Mucosa of rectum (tissue), 2 donors: ENCODE measurements at regions not wholly inside any gene's neighbourhood (a gene's known extent, or its start where the extent isn't known, plus 50 kb on each side); places are given as distances from the start of the nearest gene placed in this dataset.

ENCODE experiments used
- H3K27ac ChIP-seq, 2 donors: one replicate each; pipeline ENCODE4 v1.7.0; 2013; ENCODE audit warnings: inconsistent platforms in 2 of 2, low read depth in 2 of 2, low read length in 2 of 2
- H3K27me3 ChIP-seq, 2 donors: one replicate each; pipeline ENCODE4 v1.7.0; 2013; ENCODE audit warnings: low read length in 2 of 2; ENCODE audit not compliant: control insufficient read depth in 2 of 2, insufficient read depth in 2 of 2
- H3K36me3 ChIP-seq, 2 donors: one replicate each; pipeline ENCODE4 v1.7.0; 2013; ENCODE audit warnings: low read length in 2 of 2; ENCODE audit not compliant: control insufficient read depth in 2 of 2, insufficient read depth in 2 of 2
- H3K4me1 ChIP-seq, 2 donors: one replicate each; pipeline ENCODE4 v1.7.0; 2013; ENCODE audit warnings: low read length in 2 of 2, mild to moderate bottlenecking in 1 of 2; ENCODE audit not compliant: control insufficient read depth in 2 of 2, insufficient read depth in 2 of 2
- H3K4me3 ChIP-seq, 2 donors: one replicate each; pipeline ENCODE4 v1.7.0; 2013; ENCODE audit warnings: low read length in 2 of 2
- H3K9ac ChIP-seq, 2 donors: one replicate each; pipeline ENCODE4 v1.7.0; 2013; ENCODE audit warnings: low read length in 2 of 2, low read depth in 1 of 2, mild to moderate bottlenecking in 1 of 2
- H3K9me3 ChIP-seq, 2 donors: one replicate each; pipeline ENCODE4 v1.7.0; 2013; ENCODE audit warnings: low read length in 2 of 2; ENCODE audit not compliant: control insufficient read depth in 2 of 2
- donor health status: healthy.
- donor health status: Normal muscosa, but diverticular disease.

DNA sequence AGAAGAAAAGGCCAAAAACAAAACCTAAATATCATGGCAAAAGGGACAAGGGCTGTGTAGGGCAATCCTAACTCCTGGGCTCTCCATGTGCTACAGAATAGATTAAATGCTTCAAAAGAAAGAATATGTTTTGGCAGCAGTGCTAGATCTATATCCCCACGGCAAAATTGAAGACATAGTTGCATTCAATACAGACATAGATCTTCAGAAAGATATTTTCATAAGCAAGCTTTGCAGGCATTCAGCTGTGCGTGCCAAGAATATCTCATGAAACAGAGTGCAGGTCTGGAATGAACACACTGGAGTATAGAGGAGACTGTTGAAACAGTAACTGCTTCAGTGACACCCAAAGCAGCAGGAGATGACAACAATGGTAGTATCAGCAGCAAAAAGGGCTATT is 1476.9 kb downstream of the ARAP2 start:
- H3K9ac ChIP-seq, result no peak overlapping the region
- H3K27ac ChIP-seq, result no peak overlapping the region
- H3K9me3 ChIP-seq, result no peaks in the 10 kb centered on the region
- H3K4me1 ChIP-seq, result no peaks in the 10 kb centered on the region
- H3K27me3 ChIP-seq, result no peaks in the 10 kb centered on the region
- H3K4me3 ChIP-seq, result no peak overlapping the region
- H3K36me3 ChIP-seq, result no peaks in the 10 kb centered on the region

DNA sequence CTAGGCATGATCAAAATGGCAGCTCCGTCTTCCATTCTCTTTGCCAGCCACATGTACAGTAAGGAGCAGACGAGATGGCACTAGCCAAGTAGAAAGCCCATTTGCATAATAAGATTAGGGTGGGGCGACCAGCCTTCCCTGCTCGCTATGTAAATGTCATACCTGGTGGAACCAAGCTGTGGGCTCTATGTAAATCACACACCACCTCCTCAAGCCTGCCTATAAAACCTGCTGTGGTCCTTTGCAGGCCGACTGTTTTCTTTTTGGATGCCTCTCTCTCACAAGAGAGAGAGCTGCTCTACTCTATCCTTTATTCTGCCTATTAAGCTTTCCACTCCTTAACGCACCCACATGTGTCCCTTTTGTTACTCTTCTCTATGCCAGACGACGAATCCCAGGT is 1472.7 kb downstream of the ARAP2 start:
- no peaks in the 10 kb centered on the region for H3K36me3 ChIP-seq
- no peak overlapping the region for H3K4me3 ChIP-seq
- H3K9ac ChIP-seq, result no peak overlapping the region
- no peaks in the 10 kb centered on the region for H3K27me3 ChIP-seq
- H3K4me1 ChIP-seq, result no peaks in the 10 kb centered on the region
- H3K9me3 ChIP-seq, result no peaks in the 10 kb centered on the region
- H3K27ac ChIP-seq, result no peak overlapping the region

DNA sequence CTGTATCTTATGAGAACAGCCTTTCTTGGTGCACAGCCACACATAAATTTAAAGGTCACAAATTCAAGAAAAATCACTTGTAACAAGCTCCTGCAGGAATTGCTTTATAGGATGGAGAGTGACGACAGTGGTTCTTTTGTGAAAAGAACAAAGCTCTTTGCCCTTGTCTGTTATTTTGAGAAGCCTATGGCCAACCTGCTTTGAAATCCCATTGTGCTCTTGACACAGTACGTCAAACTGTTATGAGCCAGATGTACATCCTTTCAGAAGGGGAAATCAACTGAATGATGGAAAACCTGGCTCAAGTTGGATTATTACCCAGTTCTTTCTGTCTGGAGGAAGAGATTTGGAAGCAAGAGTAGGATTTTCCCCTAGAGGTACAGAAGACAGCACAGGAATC is 1454.2 kb downstream of the ARAP2 start:
- Histone ChIP-seq H3K27ac (no peak overlapping the region), H3K36me3 (no peaks in the 10 kb centered on the region), H3K4me1 (no peaks in the 10 kb centered on the region), H3K9me3 (no peaks in the 10 kb centered on the region), H3K4me3 (no peak overlapping the region), H3K9ac (no peak overlapping the region), H3K27me3 (no peaks in the 10 kb centered on the region)

DNA sequence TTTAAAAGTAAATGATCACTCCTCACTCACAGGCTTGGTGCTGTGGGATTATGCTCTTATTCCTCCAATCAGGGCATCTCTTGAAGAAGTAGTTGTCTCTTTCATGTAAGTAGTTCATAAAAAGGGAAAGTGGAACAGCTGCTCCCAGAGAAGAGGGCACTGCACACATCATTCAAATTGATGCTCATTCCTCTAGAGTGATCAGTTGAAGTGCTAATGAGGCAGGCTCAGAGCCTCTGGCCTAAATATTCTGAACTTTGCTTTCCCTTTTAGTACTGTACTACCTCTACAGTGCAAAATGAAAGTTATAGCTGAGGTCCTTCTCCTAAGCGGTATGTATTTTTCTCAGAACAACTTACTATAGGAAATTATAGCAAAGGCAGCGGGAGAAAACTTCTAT is 1453.1 kb downstream of the ARAP2 start:
- Histone ChIP-seq H3K27ac (no peak overlapping the region), H3K4me1 (no peaks in the 10 kb centered on the region), H3K36me3 (no peaks in the 10 kb centered on the region)

DNA sequence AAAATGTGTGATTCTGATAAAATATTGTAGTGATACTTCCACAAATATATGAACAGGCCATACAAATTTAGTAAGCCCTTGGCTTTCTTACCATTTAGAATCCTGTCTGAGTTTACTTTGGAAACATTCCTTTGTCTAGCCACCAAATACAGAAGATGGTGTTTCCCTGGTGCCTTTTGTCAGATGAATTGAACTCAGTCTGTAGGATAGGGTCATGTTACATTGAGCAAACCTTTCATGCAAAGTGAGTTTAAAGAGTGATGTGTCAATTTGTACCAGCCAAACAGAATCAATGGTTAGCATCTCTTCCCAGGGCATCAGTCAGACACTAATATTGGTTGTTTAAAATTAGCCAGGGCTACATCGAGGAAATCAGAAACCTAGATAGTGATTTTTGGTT is 1443.4 kb downstream of the ARAP2 start:
- Histone ChIP-seq H3K9ac (no peak overlapping the region), H3K27me3 (no peaks in the 10 kb centered on the region), H3K4me1 (no peaks in the 10 kb centered on the region)

More for the DNA sequence above, 1453.1 kb downstream of the ARAP2 start:
- Histone ChIP-seq H3K9me3 (no peaks in the 10 kb centered on the region), H3K9ac (no peak overlapping the region), H3K27me3 (no peaks in the 10 kb centered on the region), H3K4me3 (no peak overlapping the region)

DNA sequence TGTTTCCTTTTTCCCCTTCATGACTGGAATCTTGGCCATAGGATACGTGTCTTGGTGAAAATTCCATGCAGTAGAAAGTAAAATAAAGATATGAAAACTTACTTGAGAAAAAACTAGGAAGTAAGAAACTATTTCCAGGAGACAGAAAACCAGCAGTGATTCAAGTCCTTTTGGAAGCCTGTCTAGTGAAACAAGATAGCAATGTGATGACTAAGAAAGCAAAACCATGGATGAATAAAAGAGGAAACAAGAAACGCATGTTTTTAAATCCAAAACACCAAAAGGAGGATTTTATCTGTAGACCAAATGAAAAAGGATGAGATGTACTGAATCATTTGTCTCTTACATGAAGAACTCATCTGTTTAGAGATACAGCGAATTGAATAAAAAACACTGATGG is 1430.0 kb downstream of the ARAP2 start:
- H3K9me3 ChIP-seq, result no peaks in the 10 kb centered on the region
- no peak overlapping the region for H3K27ac ChIP-seq

More for the DNA sequence above, 1443.4 kb downstream of the ARAP2 start:
- no peaks in the 10 kb centered on the region for H3K9me3 ChIP-seq
- H3K27ac ChIP-seq, result no peak overlapping the region
- no peak overlapping the region for H3K4me3 ChIP-seq
- H3K36me3 ChIP-seq, result no peaks in the 10 kb centered on the region

DNA sequence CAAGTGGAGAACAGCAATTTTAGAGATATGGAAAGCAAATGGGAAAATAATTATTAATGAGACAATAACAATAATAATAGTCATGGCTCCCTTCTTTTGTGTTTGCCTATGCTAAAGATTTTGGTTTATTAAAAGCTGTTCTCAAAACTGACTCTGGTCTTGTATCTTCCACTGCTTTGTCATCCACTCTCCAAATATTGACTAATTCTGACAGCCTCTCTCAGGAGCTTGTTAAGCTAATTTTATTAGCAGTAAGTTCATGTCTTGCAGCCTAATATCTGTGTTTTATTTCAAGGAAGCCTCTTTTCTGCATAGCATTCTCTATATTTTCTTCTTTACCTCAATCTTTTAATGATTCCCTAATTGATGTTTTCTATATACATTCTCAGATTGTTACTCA is 1419.8 kb downstream of the ARAP2 start:
- no peaks in the 10 kb centered on the region for H3K27me3 ChIP-seq
- no peak overlapping the region for H3K9ac ChIP-seq
- no peaks in the 10 kb centered on the region for H3K9me3 ChIP-seq

More for the DNA sequence above, 1430.0 kb downstream of the ARAP2 start:
- Histone ChIP-seq H3K4me1 (no peaks in the 10 kb centered on the region), H3K27me3 (no peaks in the 10 kb centered on the region), H3K9ac (no peak overlapping the region), H3K36me3 (no peaks in the 10 kb centered on the region), H3K4me3 (no peak overlapping the region)

DNA sequence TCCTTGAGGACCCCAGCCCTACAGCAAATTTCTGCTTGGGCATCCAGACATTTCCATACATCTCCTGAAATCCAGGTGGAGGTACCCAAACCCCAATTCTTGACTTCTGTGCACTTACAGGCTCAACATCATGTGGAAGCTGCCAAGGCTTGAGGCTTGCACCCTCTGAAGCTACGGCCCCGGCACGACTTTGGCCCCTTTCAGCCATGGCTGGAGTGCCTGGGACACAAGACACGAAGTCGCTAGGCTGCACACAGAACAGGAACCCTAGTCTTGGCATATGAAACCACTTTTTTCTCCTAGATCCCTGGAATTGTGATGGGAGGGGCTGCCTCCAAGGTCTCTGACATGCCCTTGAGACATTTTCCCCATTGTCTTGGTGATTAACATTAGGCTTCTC is 1417.7 kb downstream of the ARAP2 start:
- Histone ChIP-seq H3K27ac (no peak overlapping the region), H3K4me1 (no peaks in the 10 kb centered on the region), H3K36me3 (no peaks in the 10 kb centered on the region), H3K4me3 (no peak overlapping the region), H3K27me3 (no peaks in the 10 kb centered on the region), H3K9me3 (no peaks in the 10 kb centered on the region), H3K9ac (no peak overlapping the region)

More for the DNA sequence above, 1419.8 kb downstream of the ARAP2 start:
- H3K4me3 ChIP-seq, result no peak overlapping the region
- no peaks in the 10 kb centered on the region for H3K36me3 ChIP-seq
- no peaks in the 10 kb centered on the region for H3K4me1 ChIP-seq
- H3K27ac ChIP-seq, result no peak overlapping the region

DNA sequence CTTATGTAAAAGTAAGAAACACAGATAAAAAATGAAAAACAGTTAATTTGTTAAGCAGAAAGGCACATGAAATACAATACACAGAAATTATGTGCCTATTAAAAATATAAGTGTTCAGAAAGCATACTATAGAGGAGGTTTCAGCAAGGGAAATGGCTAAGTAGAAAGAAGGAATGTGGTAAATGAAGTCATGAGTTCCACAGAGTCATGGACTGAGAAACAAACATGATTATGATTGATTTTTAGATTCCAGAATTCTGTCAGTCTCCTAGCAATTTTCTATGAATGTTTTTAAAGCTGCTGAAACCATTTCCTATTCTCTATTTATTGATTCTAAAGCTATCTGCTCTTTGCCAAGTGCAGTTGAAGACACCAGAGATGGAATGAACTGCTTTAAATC is 1398.4 kb downstream of the ARAP2 start:
- Histone ChIP-seq H3K4me3 (no peak overlapping the region), H3K27me3 (no peaks in the 10 kb centered on the region), H3K9ac (no peak overlapping the region), H3K4me1 (no peaks in the 10 kb centered on the region), H3K27ac (no peak overlapping the region), H3K36me3 (no peaks in the 10 kb centered on the region), H3K9me3 (no peaks in the 10 kb centered on the region)

DNA sequence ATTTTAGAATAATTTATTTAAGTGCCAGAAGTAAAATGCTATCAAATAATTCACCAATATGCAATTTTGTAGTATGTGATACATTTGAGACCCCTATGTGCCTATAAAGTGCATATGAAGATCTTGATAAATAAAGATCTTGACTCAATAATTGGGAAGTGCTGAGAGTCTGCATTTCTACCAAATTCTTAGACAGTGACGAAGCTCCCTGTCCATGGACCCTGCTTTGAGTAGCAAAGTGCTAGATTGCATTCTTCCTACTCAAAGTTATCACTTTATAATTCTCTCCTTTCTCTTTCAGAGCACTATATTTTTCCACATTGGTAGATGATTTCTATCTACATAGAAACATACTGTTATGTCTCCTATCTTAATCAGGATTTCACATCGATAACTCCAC is 1393.9 kb downstream of the ARAP2 start:
- no peaks in the 10 kb centered on the region for H3K4me1 ChIP-seq

DNA sequence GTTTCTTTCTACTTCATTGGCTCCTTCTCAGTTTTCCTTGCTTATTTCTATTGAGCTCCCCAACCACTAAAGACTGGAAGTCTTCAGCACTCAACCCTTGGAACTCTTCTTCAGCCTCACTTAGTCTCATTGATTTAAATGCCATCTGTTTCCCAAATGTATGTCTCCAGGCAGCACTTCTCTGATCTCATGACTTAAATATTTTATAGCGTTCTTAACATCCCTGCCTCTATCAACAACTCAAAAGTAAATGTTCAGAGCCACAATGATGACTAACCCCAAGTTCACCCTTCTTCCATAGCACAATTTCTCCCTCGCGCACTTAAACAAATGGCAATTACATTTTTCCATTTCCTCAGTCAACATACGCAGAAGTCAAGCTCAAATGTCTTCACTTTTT is 1393.3 kb downstream of the ARAP2 start:
- Histone ChIP-seq H3K36me3 (no peaks in the 10 kb centered on the region), H3K27ac (no peak overlapping the region), H3K9ac (no peak overlapping the region), H3K27me3 (no peaks in the 10 kb centered on the region), H3K4me1 (no peaks in the 10 kb centered on the region), H3K9me3 (no peaks in the 10 kb centered on the region), H3K4me3 (no peak overlapping the region)

More for the DNA sequence above, 1393.9 kb downstream of the ARAP2 start:
- no peaks in the 10 kb centered on the region for H3K9me3 ChIP-seq
- no peak overlapping the region for H3K4me3 ChIP-seq
- H3K27me3 ChIP-seq, result no peaks in the 10 kb centered on the region
- H3K9ac ChIP-seq, result no peak overlapping the region
- H3K36me3 ChIP-seq, result no peaks in the 10 kb centered on the region
- no peak overlapping the region for H3K27ac ChIP-seq
